Endothelial cell of hepatic sinusoid (primary cell): ENCODE measurements at regions not wholly inside any gene's neighbourhood (a gene's known extent, or its start where the extent isn't known, plus 50 kb on each side); places are given as distances from the start of the nearest gene placed in this dataset.
"Not testable (repeated sequence)": the region's sequence is repeated elsewhere in the genome, so short reads cannot be mapped to it uniquely, and the experiment has no call there.

Experiments used
- in situ Hi-C: cut with HindIII; loops from 2 replicates; pipeline ENCODE4 v1.10.0; 2017; ENCODE audit warnings: low sequenced_read_pairs

DNA sequence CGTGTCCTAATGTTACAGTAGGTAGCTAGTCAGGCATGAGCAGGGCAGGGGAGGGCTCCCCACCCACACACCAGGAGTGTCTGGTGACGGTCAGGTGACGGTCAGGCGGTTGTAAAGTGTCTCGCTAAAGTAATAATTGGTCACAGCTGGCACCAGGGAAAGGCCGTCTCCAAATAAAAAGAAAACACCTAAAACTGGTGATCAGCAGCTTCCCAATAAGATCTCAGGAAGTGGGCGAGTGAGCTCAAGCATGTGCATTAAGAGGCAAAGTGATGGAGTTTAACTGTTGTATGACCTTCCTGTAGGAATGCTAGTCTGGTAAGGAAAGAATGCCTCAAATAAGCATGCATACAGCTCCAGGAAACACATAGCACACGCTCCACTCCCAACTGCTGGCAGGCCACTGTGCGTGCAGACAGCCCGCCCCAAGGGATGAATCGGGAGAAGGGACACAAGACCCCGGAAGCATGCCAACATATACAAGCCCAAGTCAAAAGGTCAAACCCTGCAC lies 177.1 kb downstream of the RNF144A start:
- in situ Hi-C loops: no loop called here

DNA sequence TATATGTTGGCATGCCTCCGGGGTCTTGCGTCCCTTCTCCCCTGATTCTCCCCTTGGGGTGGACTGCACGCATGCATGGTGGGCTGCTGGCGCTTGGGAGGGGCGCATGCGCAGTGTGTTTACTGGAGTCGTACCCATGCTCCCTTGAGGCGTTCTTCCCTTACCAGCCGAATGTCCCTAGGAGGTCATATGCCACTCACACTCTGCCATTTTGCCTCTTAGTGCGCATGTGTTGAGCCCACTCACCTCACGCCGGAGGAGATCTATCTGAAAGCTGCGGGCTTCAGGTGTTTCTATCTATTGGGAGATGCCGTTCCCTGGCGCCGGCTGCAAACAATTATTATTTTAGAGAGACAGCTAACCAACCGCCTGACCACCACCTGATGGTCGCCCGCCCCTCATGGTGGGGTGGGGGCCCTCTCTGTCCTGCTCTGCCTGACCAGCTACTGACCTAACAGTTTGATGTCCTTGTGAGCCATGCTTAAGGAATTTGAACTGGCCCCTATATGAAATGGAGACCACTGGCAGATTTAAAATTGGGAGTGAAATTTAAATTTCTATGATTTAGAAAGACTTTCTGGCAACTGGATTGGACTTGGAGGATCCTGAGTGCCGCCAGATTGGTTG lies 179.6 kb downstream of the RNF144A start:
- in situ Hi-C loops: no loop called here

DNA sequence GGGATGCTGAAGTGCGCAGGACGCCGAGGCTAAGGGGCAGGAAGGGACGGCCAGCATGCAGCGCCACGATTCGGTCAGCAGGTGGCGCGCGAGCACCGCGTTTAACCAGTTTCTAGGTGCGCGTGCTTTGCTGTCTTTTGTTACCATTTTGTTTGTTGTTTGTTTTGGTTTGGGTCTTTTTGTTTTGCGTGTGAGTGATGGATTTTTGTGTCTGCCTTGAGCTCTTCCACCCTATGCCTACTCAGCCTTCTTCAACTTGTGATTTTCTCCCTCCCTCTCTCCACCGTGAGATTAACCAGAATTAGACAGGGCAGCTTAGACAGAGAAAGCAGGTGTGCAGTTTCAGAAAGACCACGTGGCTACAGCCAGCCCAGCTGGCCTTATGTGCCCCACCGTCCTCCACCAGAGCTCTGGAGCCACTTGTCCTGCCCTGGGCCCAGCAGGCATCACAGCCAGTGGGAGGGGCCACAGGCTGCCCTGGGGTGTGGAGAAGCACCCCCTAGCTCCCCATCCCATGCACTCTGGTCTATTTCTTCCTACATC lies 180.2 kb downstream of the RNF144A start:
- in situ Hi-C loops: no loop called here

DNA sequence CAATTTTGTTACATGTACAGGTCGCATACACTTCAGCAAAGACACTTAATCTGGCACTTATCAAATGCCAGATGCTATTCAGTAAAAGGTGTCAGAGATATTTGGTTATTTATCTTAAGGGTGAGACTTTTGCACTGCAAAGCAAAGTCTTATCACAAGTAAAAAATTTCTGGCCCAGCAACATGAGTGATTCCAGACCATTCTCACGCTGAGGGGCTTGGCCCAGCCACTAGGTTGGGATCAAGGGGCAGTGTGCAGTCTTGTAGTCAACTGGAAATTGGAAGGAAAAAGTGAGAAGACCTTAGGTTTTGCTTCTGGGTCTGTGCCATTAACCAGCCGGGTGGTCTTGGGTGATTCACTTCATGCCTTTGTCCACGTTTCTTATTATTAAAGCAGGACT lies 181.6 kb downstream of the RNF144A start:
- in situ Hi-C loops: no loop called here

DNA sequence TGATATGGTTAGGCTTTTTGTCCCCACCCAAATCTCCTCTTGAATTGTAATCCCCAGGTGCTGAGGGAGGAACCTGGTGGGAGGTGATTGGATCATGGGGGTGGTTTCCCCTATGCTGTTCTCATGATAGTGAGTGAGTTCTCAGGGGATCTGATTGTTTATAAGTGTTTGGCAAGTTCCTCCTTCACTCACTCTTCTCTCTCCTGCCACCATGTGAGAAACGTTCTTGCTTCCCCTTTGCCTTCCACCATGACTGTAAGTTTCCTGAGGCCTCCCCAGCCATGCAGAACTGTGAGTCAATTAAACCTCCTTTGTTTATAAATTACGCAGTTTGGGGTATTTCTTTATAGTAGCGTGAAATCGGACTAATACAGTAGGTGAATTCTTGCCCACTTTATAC lies 182.5 kb downstream of the RNF144A start:
- in situ Hi-C loops: not testable (repeated sequence)

DNA sequence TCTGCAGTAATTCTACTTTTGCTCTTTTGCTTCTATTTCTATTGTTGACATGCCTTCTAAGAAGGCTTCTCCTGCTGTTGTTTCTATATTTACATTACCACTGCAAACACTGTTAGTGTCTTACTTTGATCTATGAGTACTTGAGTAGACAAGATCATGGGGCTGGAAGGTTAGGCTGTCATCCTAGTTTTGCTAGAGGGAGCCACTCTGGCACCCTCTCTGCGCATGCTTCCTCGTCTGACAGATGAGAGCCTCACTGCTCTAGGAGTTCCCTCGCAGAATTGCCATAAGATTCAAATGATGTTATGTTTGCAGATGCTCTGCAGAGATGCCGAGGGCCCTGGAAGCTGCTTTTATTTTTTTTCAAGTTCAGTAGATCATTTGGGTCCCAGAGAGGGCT lies 185.6 kb downstream of the RNF144A start:
- in situ Hi-C loops: no loop called here

DNA sequence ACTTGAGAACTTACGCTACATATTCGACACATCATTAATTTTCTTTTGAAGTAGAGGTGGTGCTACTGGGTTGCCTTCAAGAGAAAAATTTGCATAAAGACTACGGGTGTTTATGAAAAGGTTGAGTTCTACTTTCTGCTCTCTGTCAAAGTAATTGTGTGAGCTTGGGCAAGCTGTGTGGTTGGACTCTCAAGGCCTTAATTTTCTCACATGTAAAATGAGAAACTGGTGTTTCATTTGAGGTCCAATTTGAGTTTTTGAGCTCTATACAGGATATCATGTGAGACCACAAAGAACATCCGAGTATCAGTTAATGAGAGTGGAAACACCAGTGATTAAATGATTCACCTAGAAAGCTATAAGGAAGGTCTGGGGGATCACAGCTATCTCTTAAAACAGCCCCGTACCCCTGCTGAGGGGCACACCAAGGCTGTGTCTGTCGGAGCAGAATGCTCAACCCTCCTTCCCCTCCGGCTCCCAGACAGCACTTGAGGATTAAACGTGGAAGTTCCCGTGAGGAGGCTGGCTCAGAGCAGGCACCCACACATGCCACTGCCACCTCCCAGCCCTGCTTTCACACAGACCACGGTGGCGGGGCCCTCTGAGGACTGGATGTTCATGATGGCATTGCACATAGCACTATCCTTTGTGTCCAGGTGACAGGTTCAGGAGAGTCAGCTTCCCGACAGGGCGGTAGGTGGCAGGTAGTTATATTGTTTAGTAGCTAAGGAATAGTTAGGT lies 191.8 kb downstream of the RNF144A start:
- in situ Hi-C loops: no loop called here

DNA sequence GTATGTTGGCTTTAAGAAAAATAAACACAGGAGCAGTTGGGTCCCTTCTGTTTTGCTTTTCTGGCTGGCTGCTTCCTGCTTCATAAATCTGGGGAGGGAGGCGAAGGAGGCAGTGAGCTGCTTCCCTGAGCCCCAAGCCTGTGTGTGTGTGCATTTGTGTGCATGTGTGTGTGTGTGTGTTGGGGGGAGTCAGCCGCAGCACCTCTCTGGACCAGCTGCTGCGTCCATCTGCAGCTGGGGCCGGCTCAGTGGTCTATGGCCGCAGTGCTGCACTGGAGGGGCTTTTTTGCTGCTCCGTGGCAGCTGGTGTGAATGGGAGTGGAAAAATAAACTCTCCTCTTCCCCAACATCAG lies 192.3 kb downstream of the RNF144A start:
- in situ Hi-C loops: no loop called here

DNA sequence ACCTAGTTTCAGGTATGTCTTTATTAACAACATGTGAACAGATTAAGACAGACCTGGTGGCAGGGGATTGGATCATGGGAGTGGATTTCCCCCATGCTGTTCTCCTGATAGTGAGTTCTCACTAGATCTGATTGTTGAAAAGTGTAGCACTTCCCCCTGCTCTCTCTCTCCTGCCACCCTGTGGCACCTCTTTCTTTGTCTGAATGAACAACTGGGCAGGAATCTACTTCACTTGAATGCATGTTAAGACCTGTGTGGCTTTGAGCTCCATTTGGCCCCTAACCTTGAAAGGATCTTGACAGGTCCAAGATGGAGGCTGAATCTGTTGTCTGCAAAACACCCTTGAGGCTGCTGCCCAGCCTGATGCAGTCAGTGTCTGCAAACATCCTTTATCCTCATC lies 194.4 kb downstream of the RNF144A start:
- in situ Hi-C loops: no loop called here

DNA sequence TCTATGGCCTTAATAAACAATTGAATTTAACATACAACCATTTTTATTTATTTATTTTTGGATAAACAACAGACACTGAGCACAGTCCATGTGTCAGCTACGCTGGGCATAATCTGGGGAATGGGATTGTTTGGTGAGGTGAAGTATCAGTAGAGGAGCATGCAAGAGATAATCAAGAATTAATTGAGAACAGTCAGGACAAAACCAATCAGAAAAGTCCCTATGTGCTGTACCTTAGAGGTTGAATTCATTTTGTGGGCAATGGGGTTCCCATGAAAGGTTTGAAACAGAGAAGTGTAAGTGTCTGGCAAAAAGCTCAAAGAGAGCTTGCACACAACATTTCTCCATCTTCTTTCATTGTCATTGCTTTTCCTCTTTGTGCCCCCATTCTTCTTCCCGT lies 198.2 kb downstream of the RNF144A start:
- in situ Hi-C loops: no loop called here

DNA sequence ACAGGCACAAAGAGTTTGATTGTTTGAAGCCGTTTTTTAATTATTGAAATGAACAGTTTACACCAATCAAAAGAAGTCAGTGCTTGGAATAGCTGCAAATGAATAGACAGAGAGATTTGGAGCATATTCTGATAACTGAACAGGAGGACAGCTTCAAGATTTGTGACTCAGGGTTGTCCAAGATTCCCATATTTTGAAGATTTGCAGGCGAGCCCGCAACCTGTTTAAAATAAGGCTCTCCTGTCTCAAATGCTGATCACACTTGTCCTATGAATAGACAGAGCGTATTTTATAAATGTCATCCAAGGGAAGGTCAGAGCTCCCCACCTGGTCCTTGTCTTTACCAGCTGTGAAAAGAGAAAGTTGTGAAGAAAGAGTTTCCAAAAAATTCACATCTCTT lies 198.7 kb downstream of the RNF144A start:
- in situ Hi-C loops: no loop called here

DNA sequence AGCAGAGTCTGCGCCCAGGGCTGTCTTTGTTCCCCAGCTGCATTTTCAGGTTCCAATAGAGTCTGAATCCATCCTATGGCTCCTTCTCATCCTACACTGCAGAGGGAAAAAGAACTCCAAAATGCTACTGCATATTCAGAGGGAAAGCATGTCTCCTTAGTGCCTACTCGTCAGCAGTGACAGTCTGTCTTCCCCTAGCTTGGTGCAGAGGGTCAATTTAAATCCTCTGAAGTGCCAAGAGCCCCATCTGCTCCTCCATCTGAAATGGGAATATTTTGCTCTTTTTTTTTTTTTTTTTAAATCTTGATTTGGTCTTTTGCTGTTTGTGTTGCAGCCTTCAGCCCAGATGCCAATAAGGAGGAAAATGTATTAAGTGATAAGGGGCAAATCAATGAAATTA lies 199.3 kb downstream of the RNF144A start:
- in situ Hi-C loops: no loop called here

DNA sequence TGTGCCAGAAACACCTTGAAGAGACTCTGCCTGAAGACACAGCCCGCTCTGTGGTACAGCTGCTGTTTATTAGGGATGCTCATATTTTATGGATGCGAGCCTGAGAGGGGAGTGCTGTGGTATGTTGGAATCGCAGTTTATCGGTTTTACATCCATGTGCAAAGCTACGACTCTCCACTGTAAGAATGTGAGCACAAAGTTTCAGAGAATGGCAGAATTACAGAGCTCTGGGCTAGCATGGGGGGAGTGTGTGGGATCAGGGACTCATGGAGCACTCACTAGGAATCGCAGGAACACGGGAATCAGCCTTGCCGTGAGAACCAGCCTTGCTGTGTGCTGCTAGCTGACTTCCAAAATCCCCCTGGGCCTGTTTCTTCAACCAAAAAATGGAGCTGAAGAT lies 199.9 kb downstream of the RNF144A start:
- in situ Hi-C loops: no loop called here

DNA sequence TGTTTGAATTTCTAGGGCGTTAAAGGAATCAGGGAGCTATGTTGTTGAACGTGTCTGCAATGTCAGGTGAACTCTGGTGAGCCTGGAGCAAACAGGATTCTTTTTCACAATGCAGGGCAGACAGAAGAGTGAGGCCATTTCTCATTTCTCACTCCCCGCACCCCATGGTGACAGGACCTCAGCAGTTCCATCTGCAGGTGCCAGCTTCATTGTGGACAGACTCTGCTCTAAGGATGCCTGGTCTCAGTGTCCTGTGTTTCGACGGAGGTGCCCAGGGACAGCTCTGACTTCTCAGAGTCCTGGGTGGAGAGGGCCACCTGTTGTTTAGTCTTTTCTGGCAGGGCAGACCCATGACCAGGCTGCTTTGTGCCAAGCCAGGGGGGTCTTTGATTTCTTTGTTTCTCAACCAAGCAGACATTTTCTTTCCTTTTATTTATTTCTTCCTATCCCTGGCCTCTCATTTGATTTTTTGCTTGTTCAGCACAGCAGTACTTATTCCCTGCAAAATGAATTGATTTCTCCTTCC lies 201.5 kb downstream of the RNF144A start:
- in situ Hi-C loops: no loop called here

DNA sequence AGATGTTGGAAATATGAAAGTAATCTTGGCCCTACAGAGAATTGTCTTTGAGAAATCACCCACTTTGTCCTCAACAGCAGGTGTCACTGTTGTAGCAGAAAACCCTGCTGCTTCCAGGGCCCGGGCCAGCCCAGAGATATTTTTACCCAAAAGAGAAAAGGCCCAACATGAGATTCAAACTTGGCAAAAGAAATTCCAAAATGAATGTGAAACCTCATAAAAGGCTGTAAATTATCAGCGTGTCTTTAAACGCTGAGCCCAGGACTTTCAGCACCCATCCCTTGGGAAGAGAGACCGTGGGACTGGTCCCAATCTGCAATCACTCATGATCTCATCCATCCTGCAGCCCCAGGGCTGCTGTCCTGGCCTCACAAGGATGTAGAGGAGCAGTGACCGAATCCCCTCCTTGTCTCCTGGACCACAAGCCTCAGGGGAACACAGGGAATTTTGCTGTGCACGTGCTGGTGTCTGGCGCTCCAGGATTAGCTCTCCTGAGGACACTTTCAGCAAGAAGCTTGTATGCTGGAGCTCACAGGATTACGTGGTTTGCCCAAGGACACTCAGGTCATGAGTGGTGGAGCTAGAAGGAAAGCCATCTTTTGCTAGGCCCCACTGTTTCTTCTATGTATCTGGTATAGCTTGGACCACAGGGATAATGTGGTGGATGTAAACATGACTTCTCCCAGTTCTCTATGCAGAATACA lies 202.1 kb downstream of the RNF144A start:
- in situ Hi-C loops: no loop called here

DNA sequence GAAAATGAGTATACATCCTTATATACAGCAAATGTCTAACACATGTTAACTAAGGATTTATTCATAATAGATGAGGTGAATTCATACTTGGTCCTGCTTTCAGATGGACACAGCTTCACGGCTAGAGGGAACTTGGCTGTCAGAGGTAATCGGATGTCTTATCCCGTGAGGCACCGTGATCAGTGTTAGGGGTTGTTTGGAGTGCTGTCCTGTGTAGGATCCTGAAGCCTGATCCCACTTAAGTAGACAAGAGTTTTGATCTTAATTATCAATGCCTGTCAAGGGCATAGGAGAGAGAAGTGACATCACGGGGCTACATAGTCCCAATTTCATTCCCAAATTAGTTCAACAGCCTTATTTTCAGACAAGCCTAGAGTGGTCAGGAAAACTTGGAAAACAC lies 204.6 kb downstream of the RNF144A start:
- in situ Hi-C loops: no loop called here

DNA sequence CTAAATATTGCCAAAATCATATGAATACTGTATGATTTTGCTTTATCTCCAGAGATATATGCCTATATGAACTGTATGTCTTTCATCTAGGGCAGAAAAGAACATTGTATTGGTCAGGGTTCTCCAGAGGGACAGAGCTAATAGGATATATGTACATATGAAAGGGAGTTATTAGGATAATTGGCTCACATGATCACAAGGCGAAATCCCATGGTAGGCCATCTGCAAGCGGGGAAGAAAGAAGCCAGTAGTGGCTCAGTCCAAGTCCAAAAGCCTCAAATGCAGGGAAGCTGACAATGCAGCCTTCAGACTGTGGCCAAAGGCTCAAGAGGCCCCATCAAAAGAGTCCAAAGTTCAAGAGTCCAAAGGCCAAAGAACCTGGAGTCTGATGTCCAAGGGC lies 209.9 kb downstream of the RNF144A start:
- in situ Hi-C loops: no loop called here

DNA sequence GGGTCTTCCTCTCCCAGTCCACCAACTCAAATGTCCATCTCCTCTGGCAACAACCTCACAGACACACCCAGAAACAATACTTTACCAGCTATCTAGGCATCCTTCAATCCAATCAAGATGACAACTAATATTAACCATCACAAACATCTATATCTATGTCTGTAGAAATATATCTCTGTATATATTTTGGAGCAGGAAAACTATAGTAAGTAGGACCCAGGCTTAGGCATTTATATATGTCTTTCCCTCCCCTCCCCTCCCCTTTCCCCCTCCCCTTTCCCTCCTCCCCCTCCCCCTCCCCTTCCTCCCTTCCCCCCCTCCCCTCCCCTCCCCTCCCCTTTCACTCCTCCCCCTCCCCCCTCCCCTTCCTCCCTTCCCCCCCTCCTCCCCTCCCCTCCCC lies 210.5 kb downstream of the RNF144A start:
- in situ Hi-C loops: no loop called here

DNA sequence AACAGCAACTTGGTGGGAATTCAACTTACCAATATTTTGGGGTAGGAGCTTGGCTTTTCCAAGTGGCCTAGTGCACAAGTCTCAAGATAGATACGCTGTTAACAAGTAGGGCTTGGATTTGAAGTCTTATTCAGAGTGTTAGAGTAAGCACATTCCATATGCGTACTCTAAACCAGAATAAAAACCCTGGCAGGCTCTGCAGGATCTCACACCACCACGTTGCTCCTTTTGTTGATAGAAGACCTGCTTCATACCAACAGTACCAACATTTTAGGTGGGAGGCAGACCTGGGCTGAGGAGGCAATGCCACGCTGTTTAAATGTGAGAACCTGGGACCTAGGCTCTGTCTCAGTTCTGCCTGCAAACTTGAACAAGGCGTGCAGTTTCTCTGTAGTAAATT lies 214.0 kb downstream of the RNF144A start:
- in situ Hi-C loops: no loop called here

DNA sequence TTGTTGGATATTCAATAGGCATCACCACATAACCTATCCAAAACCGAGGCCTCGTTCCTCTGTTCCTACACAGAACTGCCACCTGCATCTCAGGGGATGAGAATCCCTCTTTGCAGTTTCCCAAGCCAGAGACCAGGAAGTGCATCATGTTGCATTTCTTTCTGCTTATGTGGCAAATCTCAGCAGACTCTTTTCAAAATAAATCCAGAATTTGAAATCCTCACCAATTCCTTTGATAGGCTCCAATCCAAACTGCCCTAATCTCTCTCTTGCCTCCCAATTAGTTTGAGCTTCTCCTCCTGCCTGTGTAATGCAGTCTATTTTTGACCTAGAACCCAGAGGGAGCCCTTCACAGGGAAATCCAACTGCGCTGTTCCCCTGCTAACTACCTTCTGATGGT lies 215.5 kb downstream of the RNF144A start:
- in situ Hi-C loops: no loop called here

DNA sequence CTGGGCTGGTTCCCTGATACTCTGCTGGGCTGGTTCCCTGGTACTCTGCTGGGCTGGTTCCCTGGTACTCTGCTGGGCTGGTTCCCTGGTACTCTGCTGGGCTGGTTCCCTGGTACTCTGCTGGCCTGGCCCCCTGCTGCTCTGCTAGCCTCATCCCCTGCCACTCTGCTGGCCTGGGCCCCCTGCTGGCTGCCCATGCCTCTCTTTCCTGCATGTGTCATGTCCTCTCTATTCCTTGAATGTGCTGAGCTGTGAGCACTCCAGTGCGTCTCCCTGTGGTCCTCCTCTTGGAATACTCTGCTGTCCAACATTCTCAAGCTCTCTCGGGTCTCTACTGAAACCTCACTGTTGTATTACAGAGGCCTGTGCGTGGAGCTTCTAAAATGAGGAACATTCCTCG lies 216.3 kb downstream of the RNF144A start:
- in situ Hi-C loops: no loop called here

DNA sequence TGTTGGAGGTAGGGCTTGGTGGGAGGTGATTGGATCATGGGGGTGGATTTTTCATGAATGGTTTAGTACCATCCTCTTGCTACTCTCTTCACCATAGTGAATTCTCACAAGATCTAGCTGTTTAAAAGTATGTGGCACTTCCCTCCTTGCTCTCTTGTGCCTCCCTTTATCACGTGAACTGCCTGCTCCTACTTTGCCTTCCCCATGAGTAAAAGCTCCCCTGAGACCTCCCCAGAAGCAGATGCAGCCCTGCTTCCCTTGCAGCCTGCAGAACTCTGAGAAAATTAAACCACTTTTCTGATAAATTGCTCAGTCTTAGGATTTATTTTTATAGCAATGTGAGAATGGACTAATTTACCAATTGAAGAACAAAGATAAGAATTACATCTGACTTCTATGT lies 223.1 kb downstream of the RNF144A start:
- in situ Hi-C loops: no loop called here
